B cell (primary cell): ENCODE measurements at regions not wholly inside any gene's neighbourhood (a gene's known extent, or its start where the extent isn't known, plus 50 kb on each side); places are given as distances from the start of the nearest gene placed in this dataset.

Source experiments
- ATAC-seq: fragments of 200-7000 bp; cut with Tn5 transposase; one replicate; pipeline ENCODE4 v1.10.0; 2021; ENCODE audit warnings: low read depth, mild to moderate bottlenecking, moderate number of reproducible peaks, moderate library complexity
- CTCF ChIA-PET: fragments of 350-600 bp; sonication (Branson Sonifier 250); formaldehyde crosslinking; loops from one replicate; lab custom pipeline; 2021; ENCODE audit warnings: antibody characterized with exemption, inconsistent platforms; lab: Charles Lee
- POLR2A ChIA-PET: fragments of 350-600 bp; sonication (Branson Sonifier 250); formaldehyde crosslinking; loops from one replicate; lab custom pipeline; 2021; ENCODE audit warnings: antibody characterized with exemption; lab: Charles Lee
- DNase-seq: peaks from one replicate; pipeline ENCODE4 v3.0.0; 2013
- H2AFZ ChIP-seq: 2 replicates; pipeline ENCODE4 v1.6.1; 2012; ENCODE audit warnings: mild to moderate bottlenecking, low read depth, low read length; ENCODE audit not compliant: insufficient read depth, poor library complexity, severe bottlenecking
- H3K27ac ChIP-seq, 2 donors: 1 replicate in 1 of 2; 2 replicates in 1 of 2; pipeline ENCODE4 v1.5.1; 2012 to 2013; ENCODE audit warnings: low read length in 2 of 2, mild to moderate bottlenecking in 2 of 2, moderate library complexity in 1 of 2
- H3K27me3 ChIP-seq, 4 experiments: fragments of 200-600 bp in 1 of 4; sonication (generic) in 1 of 4; replicated peaks in 1 of 4; 1 replicate in 2 of 4; 2 replicates in 2 of 4; pipeline versions ENCODE4 v1.6.1 to v1.7.0; 2013 to 2016; ENCODE audit warnings: low read length in 3 of 4, mild to moderate bottlenecking in 2 of 4, mixed read lengths in 1 of 4, moderate library complexity in 1 of 4; ENCODE audit not compliant: insufficient read depth in 4 of 4, control insufficient read depth in 3 of 4; ENCODE audit errors: control extremely low read depth in 1 of 4
- H3K36me3 ChIP-seq, 2 experiments: replicated peaks in 1 of 2; 1 replicate in 1 of 2; 2 replicates in 1 of 2; pipeline versions ENCODE4 v1.6.1 to v1.7.1; 2013; ENCODE audit warnings: low read length in 1 of 2; ENCODE audit not compliant: insufficient read depth in 2 of 2, control insufficient read depth in 1 of 2; ENCODE audit errors: control extremely low read depth in 1 of 2, extremely low read depth in 1 of 2
- H3K4me1 ChIP-seq, 2 donors: fragments of 200-600 bp in 1 of 2; sonication (generic) in 1 of 2; 1 replicate in 1 of 2; 2 replicates in 1 of 2; pipeline versions ENCODE4 v1.5.1 to v1.6.1; 2013 to 2017; ENCODE audit warnings: low read length in 2 of 2; ENCODE audit not compliant: control insufficient read depth in 2 of 2, insufficient read depth in 2 of 2
- H3K4me2 ChIP-seq: replicated peaks from 2 replicates; pipeline ENCODE3; 2012; ENCODE audit warnings: mild to moderate bottlenecking, low read depth, low read length; ENCODE audit not compliant: poor library complexity, severe bottlenecking
- H3K4me3 ChIP-seq, 5 experiments: fragments of 200-600 bp in 1 of 5; sonication (generic) in 1 of 5; 1 replicate in 3 of 5; 2 replicates in 2 of 5; pipeline versions ENCODE4 v1.5.1 to v1.7.0; 2011 to 2016; ENCODE audit warnings: low read length in 4 of 5, mild to moderate bottlenecking in 4 of 5, low read depth in 2 of 5, control low read depth in 1 of 5, moderate library complexity in 1 of 5; ENCODE audit not compliant: insufficient read depth in 1 of 5; ENCODE audit errors: control extremely low read depth in 1 of 5, extremely low read depth in 1 of 5
- H3K79me2 ChIP-seq: fragments of 200-600 bp; sonication (generic); one replicate; pipeline ENCODE4 v1.6.0; 2016; ENCODE audit warnings: low read length; ENCODE audit not compliant: control insufficient read depth, insufficient read depth
- H3K9ac ChIP-seq: fragments of 200-600 bp; sonication (generic); 2 replicates; pipeline ENCODE4 v1.6.1; 2017; ENCODE audit warnings: mild to moderate bottlenecking, low read length, moderate library complexity
- H3K9me3 ChIP-seq, 3 donors: one replicate each; pipeline versions ENCODE4 v1.6.1 to v1.7.1; 2013; ENCODE audit warnings: low read length in 2 of 3; ENCODE audit not compliant: control insufficient read depth in 2 of 3, insufficient read depth in 1 of 3; ENCODE audit errors: control extremely low read depth in 1 of 3
- H4K20me1 ChIP-seq: 2 replicates; pipeline ENCODE4 v1.6.0; 2012; ENCODE audit warnings: mild to moderate bottlenecking, low read length; ENCODE audit not compliant: insufficient read depth, control insufficient read depth, poor library complexity, severe bottlenecking
- H3K27ac Mint-ChIP-seq: one replicate; pipeline ENCODE4 v1.8.0; 2021; ENCODE audit warnings: mixed read lengths
- H3K27me3 Mint-ChIP-seq: one replicate; pipeline ENCODE4 v1.8.0; 2021; ENCODE audit warnings: mixed read lengths
- H3K4me1 Mint-ChIP-seq: one replicate; pipeline ENCODE4 v1.8.0; 2021; ENCODE audit warnings: mixed read lengths
- H3K4me3 Mint-ChIP-seq: one replicate; pipeline ENCODE4 v1.8.0; 2021; ENCODE audit warnings: mixed read lengths
- H3K9me3 Mint-ChIP-seq: one replicate; pipeline ENCODE4 v1.8.0; 2022; ENCODE audit warnings: mixed read lengths; ENCODE audit not compliant: insufficient read depth
- EZH2 ChIP-seq: IDR thresholded peaks from 2 replicates; pipeline ENCODE4 v1.6.1; 2012; ENCODE audit warnings: borderline replicate concordance, low read depth, mild to moderate bottlenecking, moderate library complexity, low read length; ENCODE audit not compliant: insufficient read depth, poor library complexity, severe bottlenecking
- WGBS: methylation state at CpG from one replicate; pipeline ENCODE4 v1.1.5; 2013; ENCODE audit warnings: missing lambda C conversion rate; ENCODE audit not compliant: insufficient coverage; 5-methylcytosine and 5-hydroxymethylcytosine counted together
- intact Hi-C: fragments of 100-400 bp; cut with micrococcal nuclease; formaldehyde crosslinking; loops from one replicate; pipeline ENCODE4 v1.10.0; 2022
- TF ChIP-seq, protein P1 (sequence below): fragments of 200-600 bp; IDR thresholded peaks from one replicate; pipeline ENCODE4 v1.8.0; 2022; ENCODE audit warnings: antibody characterized with exemption, mild to moderate bottlenecking

GRCh38 chr1:185442050-185442449 is 125.0 kb upstream of the IVNS1ABP start:
- Mint-ChIP-seq H3K4me3 (no peak overlapping the region), H3K27ac (no peak overlapping the region), H3K4me1 (peaks cover 3% of the 10 kb centered on the region), H3K27me3 (no peaks in the 10 kb centered on the region), H3K9me3 (no peaks in the 10 kb centered on the region)
- DNase-seq, result no peak
- intact Hi-C loops, result loop anchor here (5.0 kb wide), 1 partner anchor 155 kb away; no protein-coding TSS in a partner anchor
- WGBS, result 100% methylated on average over 2 of the region's 2 CpGs
- Histone ChIP-seq H3K4me2 (no peak overlapping the region), H3K27ac (no peak overlapping the region), H3K36me3 (no peaks in the 10 kb centered on the region), H3K9ac (no peak overlapping the region), H4K20me1 (no peaks in the 10 kb centered on the region), H3K4me1 (peaks cover 14 to 17% of the 10 kb centered on the region in 2 donors), H3K79me2 (no peaks in the 10 kb centered on the region), H3K4me3 (no peak overlapping the region), H3K9me3 (no peaks in the 10 kb centered on the region), H2AFZ (no peak overlapping the region), H3K27me3 (no peaks in the 10 kb centered on the region)
- no peak for ATAC-seq
- ChIA-PET POLR2A (no interaction called here), CTCF (no interaction called here)
- TF ChIP-seq EZH2, result no peak
- TF ChIP-seq, protein P1, sequence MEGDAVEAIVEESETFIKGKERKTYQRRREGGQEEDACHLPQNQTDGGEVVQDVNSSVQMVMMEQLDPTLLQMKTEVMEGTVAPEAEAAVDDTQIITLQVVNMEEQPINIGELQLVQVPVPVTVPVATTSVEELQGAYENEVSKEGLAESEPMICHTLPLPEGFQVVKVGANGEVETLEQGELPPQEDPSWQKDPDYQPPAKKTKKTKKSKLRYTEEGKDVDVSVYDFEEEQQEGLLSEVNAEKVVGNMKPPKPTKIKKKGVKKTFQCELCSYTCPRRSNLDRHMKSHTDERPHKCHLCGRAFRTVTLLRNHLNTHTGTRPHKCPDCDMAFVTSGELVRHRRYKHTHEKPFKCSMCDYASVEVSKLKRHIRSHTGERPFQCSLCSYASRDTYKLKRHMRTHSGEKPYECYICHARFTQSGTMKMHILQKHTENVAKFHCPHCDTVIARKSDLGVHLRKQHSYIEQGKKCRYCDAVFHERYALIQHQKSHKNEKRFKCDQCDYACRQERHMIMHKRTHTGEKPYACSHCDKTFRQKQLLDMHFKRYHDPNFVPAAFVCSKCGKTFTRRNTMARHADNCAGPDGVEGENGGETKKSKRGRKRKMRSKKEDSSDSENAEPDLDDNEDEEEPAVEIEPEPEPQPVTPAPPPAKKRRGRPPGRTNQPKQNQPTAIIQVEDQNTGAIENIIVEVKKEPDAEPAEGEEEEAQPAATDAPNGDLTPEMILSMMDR, result no peak

DNA sequence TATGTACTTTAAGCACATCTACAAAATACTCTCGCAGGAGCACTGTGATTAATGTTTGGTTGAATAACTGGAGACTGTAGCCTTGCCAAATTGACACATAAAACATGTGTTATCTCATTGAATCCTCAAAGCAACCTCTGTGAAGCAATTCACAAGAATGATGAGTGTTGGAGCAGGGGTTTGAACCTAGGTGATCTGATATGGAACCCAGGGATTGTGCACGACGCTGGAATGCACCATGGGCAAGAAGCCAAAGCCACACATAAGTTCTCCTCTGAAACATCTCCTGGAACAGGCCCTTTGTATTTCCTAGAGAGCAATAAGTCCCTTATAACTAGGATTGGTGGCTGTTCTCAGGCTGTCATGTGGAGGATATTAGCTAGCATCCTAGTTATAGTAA is 124.6 kb upstream of the IVNS1ABP start:
- no CpG with 5 or more reads among the region's 3 CpGs for WGBS
- Mint-ChIP-seq H3K27ac (no peak overlapping the region), H3K4me3 (no peak overlapping the region), H3K27me3 (no peaks in the 10 kb centered on the region), H3K9me3 (no peaks in the 10 kb centered on the region), H3K4me1 (peaks cover 3% of the 10 kb centered on the region)
- no peak overlapping the region for H3K9ac ChIP-seq
- H4K20me1 ChIP-seq, result no peaks in the 10 kb centered on the region
- H3K4me3 ChIP-seq, result no peak overlapping the region
- H3K9me3 ChIP-seq, result no peaks in the 10 kb centered on the region
- intact Hi-C loops, result loop anchor here (5.0 kb wide), 1 partner anchor 156 kb away; no protein-coding TSS in a partner anchor
- no peak for TF ChIP-seq EZH2
- TF ChIP-seq, protein P1, result no peak
- no peak for DNase-seq
- H3K4me2 ChIP-seq, result no peak overlapping the region
- ChIA-PET POLR2A (no interaction called here), CTCF (no interaction called here)
- no peaks in the 10 kb centered on the region for H3K79me2 ChIP-seq
- no peaks in the 10 kb centered on the region for H3K27me3 ChIP-seq
- no peak overlapping the region for H2AFZ ChIP-seq
- H3K27ac ChIP-seq, result no peak overlapping the region
- H3K36me3 ChIP-seq, result no peaks in the 10 kb centered on the region
- H3K4me1 ChIP-seq, result peaks cover 14 to 17% of the 10 kb centered on the region in 2 donors
- ATAC-seq, result no peak
